ENCODE measurements at regions not wholly inside any gene's neighbourhood (a gene's known extent, or its start where the extent isn't known, plus 50 kb on each side); places are given as distances from the start of the nearest gene placed in this dataset.
A peak's percentile ranks its signal among the peaks of the same experiment; 100 is the strongest.

- DNase-seq = peak; percentile 41
These were observed 162.8 kb downstream of the SREK1 start for GRCh38 chr5:66306844-66307315.

GRCh38 chr5:66307647-66308241 lies 163.6 kb downstream of the SREK1 start:
- peak; percentile 61 for DNase-seq

GRCh38 chr5:66312266-66312665 lies 168.2 kb downstream of the SREK1 start:
- no peak for DNase-seq

- DNase-seq = no peak
These were observed 171.7 kb downstream of the SREK1 start for GRCh38 chr5:66315784-66316183.

- peak; percentile 86 for DNase-seq
These were observed 178.9 kb downstream of the SREK1 start for GRCh38 chr5:66322786-66323528.

GRCh38 chr5:66323529-66323895 lies 179.4 kb downstream of the SREK1 start:
- no peak for DNase-seq

- peak; percentile 84 for DNase-seq
These were observed 180.3 kb downstream of the SREK1 start for GRCh38 chr5:66324357-66324756.

GRCh38 chr5:66326276-66326675 lies 182.2 kb downstream of the SREK1 start:
- DNase-seq = no peak

GRCh38 chr5:66327008-66327407 lies 182.9 kb downstream of the SREK1 start:
- no peak for DNase-seq

- DNase-seq = no peak
These were observed 185.0 kb downstream of the SREK1 start for GRCh38 chr5:66329078-66329477.

- DNase-seq = no peak
These were observed 189.1 kb downstream of the SREK1 start for GRCh38 chr5:66333192-66333591.

- DNase-seq = no peak
These were observed 193.6 kb downstream of the SREK1 start for GRCh38 chr5:66337626-66338226.

- no peak for DNase-seq
These were observed 194.7 kb downstream of the SREK1 start for GRCh38 chr5:66338828-66339227.

- no peak for DNase-seq
These were observed 195.8 kb downstream of the SREK1 start for GRCh38 chr5:66339896-66340295.

GRCh38 chr5:66340786-66341185 lies 196.7 kb downstream of the SREK1 start:
- DNase-seq = no peak

- no peak for DNase-seq
These were observed 198.3 kb downstream of the SREK1 start for GRCh38 chr5:66342341-66342880.

- DNase-seq = no peak
These were observed 199.4 kb downstream of the SREK1 start for GRCh38 chr5:66343370-66344071.

- no peak for DNase-seq
These were observed 200.4 kb downstream of the SREK1 start for GRCh38 chr5:66344544-66344943.

- no peak for DNase-seq
These were observed 201.2 kb downstream of the SREK1 start for GRCh38 chr5:66345281-66345680.

GRCh38 chr5:66346869-66347268 lies 202.8 kb downstream of the SREK1 start:
- DNase-seq = no peak

GRCh38 chr5:66348387-66349125 lies 204.5 kb downstream of the SREK1 start:
- no peak for DNase-seq

- no peak for DNase-seq
These were observed 207.7 kb downstream of the SREK1 start for GRCh38 chr5:66351813-66352212.

- DNase-seq = no peak
These were observed 209.1 kb downstream of the SREK1 start for GRCh38 chr5:66353186-66353585.
